B cell (primary cell): ENCODE measurements at regions not wholly inside any gene's neighbourhood (a gene's known extent, or its start where the extent isn't known, plus 50 kb on each side); places are given as distances from the start of the nearest gene placed in this dataset.

Experiments
- ATAC-seq: fragments of 200-7000 bp; cut with Tn5 transposase; one replicate; pipeline ENCODE4 v1.10.0; 2021; ENCODE audit warnings: low read depth, mild to moderate bottlenecking, moderate number of reproducible peaks, moderate library complexity
- CTCF ChIA-PET: fragments of 350-600 bp; sonication (Branson Sonifier 250); formaldehyde crosslinking; loops from one replicate; lab custom pipeline; 2021; ENCODE audit warnings: antibody characterized with exemption, inconsistent platforms; lab: Charles Lee
- POLR2A ChIA-PET: fragments of 350-600 bp; sonication (Branson Sonifier 250); formaldehyde crosslinking; loops from one replicate; lab custom pipeline; 2021; ENCODE audit warnings: antibody characterized with exemption; lab: Charles Lee
- DNase-seq: peaks from one replicate; pipeline ENCODE4 v3.0.0; 2013
- H2AFZ ChIP-seq: 2 replicates; pipeline ENCODE4 v1.6.1; 2012; ENCODE audit warnings: mild to moderate bottlenecking, low read depth, low read length; ENCODE audit not compliant: insufficient read depth, poor library complexity, severe bottlenecking
- H3K27ac ChIP-seq, 2 donors: 1 replicate in 1 of 2; 2 replicates in 1 of 2; pipeline ENCODE4 v1.5.1; 2012 to 2013; ENCODE audit warnings: low read length in 2 of 2, mild to moderate bottlenecking in 2 of 2, moderate library complexity in 1 of 2
- H3K27me3 ChIP-seq, 4 experiments: fragments of 200-600 bp in 1 of 4; sonication (generic) in 1 of 4; replicated peaks in 1 of 4; 1 replicate in 2 of 4; 2 replicates in 2 of 4; pipeline versions ENCODE4 v1.6.1 to v1.7.0; 2013 to 2016; ENCODE audit warnings: low read length in 3 of 4, mild to moderate bottlenecking in 2 of 4, mixed read lengths in 1 of 4, moderate library complexity in 1 of 4; ENCODE audit not compliant: insufficient read depth in 4 of 4, control insufficient read depth in 3 of 4; ENCODE audit errors: control extremely low read depth in 1 of 4
- H3K36me3 ChIP-seq, 2 experiments: replicated peaks in 1 of 2; 1 replicate in 1 of 2; 2 replicates in 1 of 2; pipeline versions ENCODE4 v1.6.1 to v1.7.1; 2013; ENCODE audit warnings: low read length in 1 of 2; ENCODE audit not compliant: insufficient read depth in 2 of 2, control insufficient read depth in 1 of 2; ENCODE audit errors: control extremely low read depth in 1 of 2, extremely low read depth in 1 of 2
- H3K4me1 ChIP-seq, 2 donors: fragments of 200-600 bp in 1 of 2; sonication (generic) in 1 of 2; 1 replicate in 1 of 2; 2 replicates in 1 of 2; pipeline versions ENCODE4 v1.5.1 to v1.6.1; 2013 to 2017; ENCODE audit warnings: low read length in 2 of 2; ENCODE audit not compliant: control insufficient read depth in 2 of 2, insufficient read depth in 2 of 2
- H3K4me2 ChIP-seq: replicated peaks from 2 replicates; pipeline ENCODE3; 2012; ENCODE audit warnings: mild to moderate bottlenecking, low read depth, low read length; ENCODE audit not compliant: poor library complexity, severe bottlenecking
- H3K4me3 ChIP-seq, 5 experiments: fragments of 200-600 bp in 1 of 5; sonication (generic) in 1 of 5; 1 replicate in 3 of 5; 2 replicates in 2 of 5; pipeline versions ENCODE4 v1.5.1 to v1.7.0; 2011 to 2016; ENCODE audit warnings: low read length in 4 of 5, mild to moderate bottlenecking in 4 of 5, low read depth in 2 of 5, control low read depth in 1 of 5, moderate library complexity in 1 of 5; ENCODE audit not compliant: insufficient read depth in 1 of 5; ENCODE audit errors: control extremely low read depth in 1 of 5, extremely low read depth in 1 of 5
- H3K79me2 ChIP-seq: fragments of 200-600 bp; sonication (generic); one replicate; pipeline ENCODE4 v1.6.0; 2016; ENCODE audit warnings: low read length; ENCODE audit not compliant: control insufficient read depth, insufficient read depth
- H3K9ac ChIP-seq: fragments of 200-600 bp; sonication (generic); 2 replicates; pipeline ENCODE4 v1.6.1; 2017; ENCODE audit warnings: mild to moderate bottlenecking, low read length, moderate library complexity
- H3K9me3 ChIP-seq, 3 donors: one replicate each; pipeline versions ENCODE4 v1.6.1 to v1.7.1; 2013; ENCODE audit warnings: low read length in 2 of 3; ENCODE audit not compliant: control insufficient read depth in 2 of 3, insufficient read depth in 1 of 3; ENCODE audit errors: control extremely low read depth in 1 of 3
- H4K20me1 ChIP-seq: 2 replicates; pipeline ENCODE4 v1.6.0; 2012; ENCODE audit warnings: mild to moderate bottlenecking, low read length; ENCODE audit not compliant: insufficient read depth, control insufficient read depth, poor library complexity, severe bottlenecking
- H3K27ac Mint-ChIP-seq: one replicate; pipeline ENCODE4 v1.8.0; 2021; ENCODE audit warnings: mixed read lengths
- H3K27me3 Mint-ChIP-seq: one replicate; pipeline ENCODE4 v1.8.0; 2021; ENCODE audit warnings: mixed read lengths
- H3K4me1 Mint-ChIP-seq: one replicate; pipeline ENCODE4 v1.8.0; 2021; ENCODE audit warnings: mixed read lengths
- H3K4me3 Mint-ChIP-seq: one replicate; pipeline ENCODE4 v1.8.0; 2021; ENCODE audit warnings: mixed read lengths
- H3K9me3 Mint-ChIP-seq: one replicate; pipeline ENCODE4 v1.8.0; 2022; ENCODE audit warnings: mixed read lengths; ENCODE audit not compliant: insufficient read depth
- CTCF ChIP-seq: fragments of 200-600 bp; IDR thresholded peaks from one replicate; pipeline ENCODE4 v1.8.0; 2022; ENCODE audit warnings: antibody characterized with exemption, mild to moderate bottlenecking
- EZH2 ChIP-seq: IDR thresholded peaks from 2 replicates; pipeline ENCODE4 v1.6.1; 2012; ENCODE audit warnings: borderline replicate concordance, low read depth, mild to moderate bottlenecking, moderate library complexity, low read length; ENCODE audit not compliant: insufficient read depth, poor library complexity, severe bottlenecking
- WGBS: methylation state at CpG from one replicate; pipeline ENCODE4 v1.1.5; 2013; ENCODE audit warnings: missing lambda C conversion rate; ENCODE audit not compliant: insufficient coverage; 5-methylcytosine and 5-hydroxymethylcytosine counted together
- intact Hi-C: fragments of 100-400 bp; cut with micrococcal nuclease; formaldehyde crosslinking; loops from one replicate; pipeline ENCODE4 v1.10.0; 2022

GRCh38 chr1:86263101-86263500 lies 106.5 kb upstream of the COL24A1 start:
- no peak for DNase-seq
- Histone ChIP-seq H3K4me3 (no peak overlapping the region), H3K36me3 (no peaks in the 10 kb centered on the region), H3K27me3 (peaks cover 0 to 3% (median 0%) of the 10 kb centered on the region in 4 experiments), H3K9me3 (no peaks in the 10 kb centered on the region), H2AFZ (no peak overlapping the region), H3K4me2 (no peak overlapping the region), H3K79me2 (no peaks in the 10 kb centered on the region), H3K27ac (no peak overlapping the region), H4K20me1 (no peaks in the 10 kb centered on the region), H3K9ac (no peak overlapping the region), H3K4me1 (no peaks in the 10 kb centered on the region)
- TF ChIP-seq EZH2 (no peak), CTCF (no peak)
- H3K9me3 Mint-ChIP-seq = no peaks in the 10 kb centered on the region
- no peaks in the 10 kb centered on the region for H3K4me1 Mint-ChIP-seq
- ChIA-PET CTCF (no interaction called here), POLR2A (no interaction called here)
- no peak overlapping the region for H3K4me3 Mint-ChIP-seq
- 92% methylated on average over 5 of the region's 5 CpGs for WGBS
- H3K27me3 Mint-ChIP-seq = peaks cover 3% of the 10 kb centered on the region
- ATAC-seq = no peak
- no peak overlapping the region for H3K27ac Mint-ChIP-seq
- intact Hi-C loops = no loop called here

GRCh38 chr1:86260476-86260875 lies 103.9 kb upstream of the COL24A1 start:
- H3K27ac ChIP-seq = no peak overlapping the region
- no peak for TF ChIP-seq EZH2
- TF ChIP-seq CTCF = no peak
- intact Hi-C loops = no loop called here
- DNase-seq (no peak), ATAC-seq (no peak)
- H4K20me1 ChIP-seq = no peaks in the 10 kb centered on the region
- H3K4me2 ChIP-seq = no peak overlapping the region
- peaks cover 0 to 3% (median 0%) of the 10 kb centered on the region in 4 experiments for H3K27me3 ChIP-seq
- no peaks in the 10 kb centered on the region for H3K4me1 ChIP-seq
- H2AFZ ChIP-seq = no peak overlapping the region
- POLR2A ChIA-PET = no interaction called here
- H3K9me3 ChIP-seq = no peaks in the 10 kb centered on the region
- H3K9ac ChIP-seq = no peak overlapping the region
- no peak overlapping the region for H3K27ac Mint-ChIP-seq
- no peaks in the 10 kb centered on the region for H3K36me3 ChIP-seq
- peaks cover 3% of the 10 kb centered on the region for H3K27me3 Mint-ChIP-seq
- CTCF ChIA-PET = no interaction called here
- no peaks in the 10 kb centered on the region for H3K4me1 Mint-ChIP-seq
- H3K9me3 Mint-ChIP-seq = no peaks in the 10 kb centered on the region
- no peaks in the 10 kb centered on the region for H3K79me2 ChIP-seq
- no peak overlapping the region for H3K4me3 ChIP-seq
- H3K4me3 Mint-ChIP-seq = no peak overlapping the region
